Fibroblast of mammary gland (primary cell): ENCODE measurements at regions not wholly inside any gene's neighbourhood (a gene's known extent, or its start where the extent isn't known, plus 50 kb on each side); places are given as distances from the start of the nearest gene placed in this dataset.
"Not testable (repeated sequence)": the region's sequence is repeated elsewhere in the genome, so short reads cannot be mapped to it uniquely, and the experiment has no call there.

Experiments used
- DNase-seq: peaks from one replicate; pipeline ENCODE4 v3.0.0-alpha.2; 2010; ENCODE audit warnings: low read depth
- H3K4me3 ChIP-seq: 2 replicates; pipeline ENCODE4 v1.5.1; 2011; ENCODE audit warnings: low read depth, mild to moderate bottlenecking, low read length, moderate library complexity; ENCODE audit not compliant: control insufficient read depth
- TF ChIP-seq, protein P1 (sequence below): conservative IDR thresholded peaks from 2 replicates; pipeline ENCODE4 v1.5.1; 2011; ENCODE audit warnings: low read depth, low read length, inconsistent platforms; ENCODE audit not compliant: control insufficient read depth, insufficient read depth

DNA sequence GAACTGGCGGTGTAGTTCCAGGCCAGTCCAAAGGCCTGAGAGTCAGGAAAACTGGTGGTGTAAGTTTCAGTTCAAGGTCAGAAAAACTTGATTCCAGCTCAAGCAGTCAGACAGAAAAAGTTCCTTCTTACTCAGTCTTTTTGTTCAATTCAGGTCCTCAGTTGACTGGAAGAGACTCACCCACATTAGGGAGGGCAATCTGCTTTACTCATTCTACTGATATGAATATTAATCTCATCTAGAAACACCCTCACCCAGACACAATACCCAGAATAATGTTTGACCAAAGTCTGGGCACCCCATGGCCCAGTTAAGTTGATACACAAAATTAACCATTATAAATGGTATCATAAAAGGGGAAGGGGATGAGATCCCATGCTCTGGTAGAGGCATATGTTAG is 50.1 kb upstream of the LTA4H start:
- DNase-seq, result no peak
- TF ChIP-seq, protein P1, sequence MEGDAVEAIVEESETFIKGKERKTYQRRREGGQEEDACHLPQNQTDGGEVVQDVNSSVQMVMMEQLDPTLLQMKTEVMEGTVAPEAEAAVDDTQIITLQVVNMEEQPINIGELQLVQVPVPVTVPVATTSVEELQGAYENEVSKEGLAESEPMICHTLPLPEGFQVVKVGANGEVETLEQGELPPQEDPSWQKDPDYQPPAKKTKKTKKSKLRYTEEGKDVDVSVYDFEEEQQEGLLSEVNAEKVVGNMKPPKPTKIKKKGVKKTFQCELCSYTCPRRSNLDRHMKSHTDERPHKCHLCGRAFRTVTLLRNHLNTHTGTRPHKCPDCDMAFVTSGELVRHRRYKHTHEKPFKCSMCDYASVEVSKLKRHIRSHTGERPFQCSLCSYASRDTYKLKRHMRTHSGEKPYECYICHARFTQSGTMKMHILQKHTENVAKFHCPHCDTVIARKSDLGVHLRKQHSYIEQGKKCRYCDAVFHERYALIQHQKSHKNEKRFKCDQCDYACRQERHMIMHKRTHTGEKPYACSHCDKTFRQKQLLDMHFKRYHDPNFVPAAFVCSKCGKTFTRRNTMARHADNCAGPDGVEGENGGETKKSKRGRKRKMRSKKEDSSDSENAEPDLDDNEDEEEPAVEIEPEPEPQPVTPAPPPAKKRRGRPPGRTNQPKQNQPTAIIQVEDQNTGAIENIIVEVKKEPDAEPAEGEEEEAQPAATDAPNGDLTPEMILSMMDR, result no peak

GRCh38 chr12:96086190-96086589 is 50.8 kb upstream of the LTA4H start:
- DNase-seq, H3K4me3 ChIP-seq: not testable (repeated sequence)

More for the DNA sequence above, 50.1 kb upstream of the LTA4H start:
- H3K4me3 ChIP-seq, result no peak overlapping the region

DNA sequence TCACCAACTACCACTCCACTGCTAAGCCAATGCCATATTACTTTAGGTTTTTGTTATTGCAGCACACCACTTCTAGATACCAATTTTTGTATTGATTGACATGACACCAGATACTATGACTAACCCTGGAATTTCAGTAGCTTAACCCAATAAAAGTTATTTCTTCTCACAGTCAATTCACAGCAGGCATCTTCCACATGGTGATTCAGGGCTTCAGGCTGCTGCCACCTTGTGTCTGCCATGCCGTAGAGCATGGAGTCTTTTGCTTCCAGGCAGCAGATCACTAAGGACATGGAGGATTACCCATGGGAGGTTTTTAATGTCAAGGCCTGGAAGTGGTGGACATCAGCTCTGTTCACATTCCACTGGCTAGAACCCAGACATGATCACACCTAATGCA is 56.4 kb upstream of the LTA4H start:
- peak; percentile 8 for DNase-seq
- TF ChIP-seq, protein P1, result peak; percentile 25
- no peak overlapping the region for H3K4me3 ChIP-seq

- H3K4me3 ChIP-seq, result no peak overlapping the region
- DNase-seq, result no peak
- TF ChIP-seq, protein P1, result no peak
Observed at GRCh38 chr12:96093543-96094196, 58.3 kb upstream of the LTA4H start.

GRCh38 chr12:96094201-96094600 is 58.8 kb upstream of the LTA4H start:
- no peak for DNase-seq
- TF ChIP-seq, protein P1, result no peak
- H3K4me3 ChIP-seq, result no peak overlapping the region

DNA sequence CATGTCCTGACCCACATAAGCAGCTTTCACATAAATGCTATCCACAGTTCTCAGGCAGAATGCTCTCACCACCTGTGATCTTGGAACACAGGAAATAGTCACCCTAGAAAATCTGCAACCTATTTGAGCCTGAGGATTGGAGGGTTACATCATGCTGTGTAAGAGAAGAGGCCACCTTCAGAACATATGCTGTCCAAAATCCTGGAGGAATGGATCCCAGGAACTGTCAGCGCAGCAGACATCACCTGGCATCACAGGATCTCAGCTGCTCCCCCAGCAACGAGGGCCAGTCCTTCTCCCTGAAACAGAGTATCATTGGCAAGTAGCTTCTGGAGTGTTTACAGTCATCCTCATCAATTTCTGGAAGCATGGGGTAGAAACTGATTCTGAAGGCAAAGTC is 63.2 kb upstream of the LTA4H start:
- H3K4me3 ChIP-seq, result no peak overlapping the region
- no peak for DNase-seq
- TF ChIP-seq, protein P1, result no peak

GRCh38 chr12:96099421-96099820 is 64.0 kb upstream of the LTA4H start:
- H3K4me3 ChIP-seq, result no peak overlapping the region
- DNase-seq, result no peak
- TF ChIP-seq, protein P1, result no peak
